ENCODE measurements at regions not wholly inside any gene's neighbourhood (a gene's known extent, or its start where the extent isn't known, plus 50 kb on each side); places are given as distances from the start of the nearest gene placed in this dataset.
"Not testable (repeated sequence)": the region's sequence is repeated elsewhere in the genome, so short reads cannot be mapped to it uniquely, and the experiment has no call there.

DNA sequence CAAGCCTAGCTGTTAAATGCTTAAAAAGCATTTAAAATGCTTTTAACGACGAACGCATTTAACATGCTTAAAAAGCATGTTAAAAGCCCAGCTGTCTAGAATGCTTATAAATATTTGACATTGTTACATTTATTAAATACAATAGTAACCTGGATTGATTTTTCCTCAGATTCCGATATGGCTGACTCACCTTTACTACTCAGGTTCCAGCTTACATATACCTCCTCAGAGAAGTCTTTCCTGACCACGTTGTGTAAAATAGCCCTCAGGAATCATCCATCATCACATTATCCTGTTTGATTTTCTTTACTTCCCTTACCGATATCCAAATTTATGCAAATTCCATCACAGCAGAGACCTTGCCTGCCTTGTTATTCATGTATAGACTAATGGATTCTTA lies 51.4 kb downstream of the SLC41A2 start:
- H3K27me3 ChIP-seq: no peaks in the 10 kb centered on the region
- H3K36me3 ChIP-seq: no peaks in the 10 kb centered on the region
- 90 to 92% methylated on average over 6 of the region's 6 CpGs for WGBS, 2 donors
- H3K4me3 ChIP-seq: no peak overlapping the region
- DNase-seq (ENCODE audit: low spot score in 2 of 2): no peak
- no peaks in the 10 kb centered on the region for H3K9me3 ChIP-seq
- no peak for TF ChIP-seq POLR2A (IDR thresholded peaks at IDR 0.05)
- no peak for TF ChIP-seq EP300 (IDR thresholded peaks at IDR 0.05)
- TF ChIP-seq, protein P1, sequence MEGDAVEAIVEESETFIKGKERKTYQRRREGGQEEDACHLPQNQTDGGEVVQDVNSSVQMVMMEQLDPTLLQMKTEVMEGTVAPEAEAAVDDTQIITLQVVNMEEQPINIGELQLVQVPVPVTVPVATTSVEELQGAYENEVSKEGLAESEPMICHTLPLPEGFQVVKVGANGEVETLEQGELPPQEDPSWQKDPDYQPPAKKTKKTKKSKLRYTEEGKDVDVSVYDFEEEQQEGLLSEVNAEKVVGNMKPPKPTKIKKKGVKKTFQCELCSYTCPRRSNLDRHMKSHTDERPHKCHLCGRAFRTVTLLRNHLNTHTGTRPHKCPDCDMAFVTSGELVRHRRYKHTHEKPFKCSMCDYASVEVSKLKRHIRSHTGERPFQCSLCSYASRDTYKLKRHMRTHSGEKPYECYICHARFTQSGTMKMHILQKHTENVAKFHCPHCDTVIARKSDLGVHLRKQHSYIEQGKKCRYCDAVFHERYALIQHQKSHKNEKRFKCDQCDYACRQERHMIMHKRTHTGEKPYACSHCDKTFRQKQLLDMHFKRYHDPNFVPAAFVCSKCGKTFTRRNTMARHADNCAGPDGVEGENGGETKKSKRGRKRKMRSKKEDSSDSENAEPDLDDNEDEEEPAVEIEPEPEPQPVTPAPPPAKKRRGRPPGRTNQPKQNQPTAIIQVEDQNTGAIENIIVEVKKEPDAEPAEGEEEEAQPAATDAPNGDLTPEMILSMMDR (IDR thresholded peaks at IDR 0.05): no peak
- H3K27ac ChIP-seq: no peak overlapping the region
- peaks cover 0 to 19% (median 0%) of the 10 kb centered on the region in 4 donors for H3K4me1 ChIP-seq

DNA sequence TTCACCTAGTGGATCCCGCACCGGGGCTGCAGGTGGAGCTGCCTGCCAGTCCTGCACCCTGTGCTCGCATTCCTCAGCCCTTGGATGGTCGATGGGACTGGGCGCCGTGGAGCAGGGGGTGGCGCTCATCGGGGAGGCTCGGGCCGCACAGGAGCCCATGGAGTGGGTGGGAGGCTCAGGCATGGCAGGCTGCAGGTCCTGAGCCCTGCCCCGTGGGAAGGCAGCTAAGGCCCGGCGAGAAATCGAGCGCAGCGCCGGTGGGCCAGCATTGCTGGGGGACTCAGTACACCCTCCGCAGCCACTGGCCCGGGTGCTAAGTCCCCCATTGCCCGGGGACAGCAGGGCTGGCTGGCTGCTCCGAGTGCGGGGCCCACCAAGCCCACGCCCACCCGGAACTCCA lies 52.6 kb downstream of the SLC41A2 start:
- WGBS, 2 donors: 96% methylated on average over 17 to 22 of the region's 24 CpGs
- H3K9me3 ChIP-seq; H3K27me3 ChIP-seq; H3K27ac ChIP-seq; DNase-seq (ENCODE audit: low spot score in 2 of 2); H3K4me3 ChIP-seq; H3K36me3 ChIP-seq: not testable (repeated sequence)
- peaks cover 0 to 19% (median 0%) of the 10 kb centered on the region in 4 donors for H3K4me1 ChIP-seq

DNA sequence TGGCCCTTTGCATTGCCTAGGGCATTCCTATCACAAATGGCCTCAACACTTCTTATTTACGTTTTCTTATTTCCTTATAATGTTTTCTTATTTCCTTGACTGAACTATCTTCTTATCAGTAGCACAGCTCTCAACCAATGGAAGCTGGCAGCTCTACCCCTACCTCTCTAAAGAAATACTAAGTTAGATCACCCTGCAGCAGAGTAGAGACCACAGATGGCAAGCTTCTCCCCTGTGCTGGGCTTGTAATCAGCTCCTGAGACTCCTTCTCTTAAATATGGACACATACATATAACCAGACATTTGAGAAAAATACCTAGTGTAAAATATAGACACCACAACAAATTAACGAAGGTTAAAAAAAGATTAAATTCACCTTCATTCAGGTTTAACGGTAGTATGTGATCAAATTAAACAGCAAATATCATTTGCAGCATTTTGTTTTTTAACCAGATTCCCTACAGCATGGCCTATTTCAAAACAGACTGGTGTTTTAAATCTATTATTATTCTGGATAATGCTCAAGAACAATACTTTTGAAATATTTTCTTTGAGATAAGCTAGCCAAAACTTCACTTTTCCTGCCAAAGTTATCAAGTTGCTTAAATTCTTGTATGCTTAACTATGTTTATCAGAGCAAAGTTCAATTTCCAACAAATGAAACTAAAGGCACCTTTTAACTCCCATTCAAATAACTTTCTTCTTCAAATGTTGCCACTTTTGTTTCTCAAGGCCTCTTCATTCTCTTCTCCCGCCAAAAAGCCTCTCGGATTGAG lies 54.3 kb downstream of the SLC41A2 start:
- H3K4me3 ChIP-seq: no peak overlapping the region
- H3K27me3 ChIP-seq: no peaks in the 10 kb centered on the region
- H3K4me1 ChIP-seq: peaks cover 0 to 12% (median 0%) of the 10 kb centered on the region in 4 donors
- peak overlapping the region in 1 of 4 donors; percentile 26 for H3K27ac ChIP-seq
- TF ChIP-seq EP300 (IDR thresholded peaks at IDR 0.05) (no peak), POLR2A (IDR thresholded peaks at IDR 0.05) (no peak)
- TF ChIP-seq, protein P1 (IDR thresholded peaks at IDR 0.05): no peak
- WGBS, 2 donors: 68 to 75% methylated on average over 5 of the region's 5 CpGs
- H3K9me3 ChIP-seq: peaks cover 0 to 10% (median 0%) of the 10 kb centered on the region in 4 donors
- no peaks in the 10 kb centered on the region for H3K36me3 ChIP-seq
- no peak for DNase-seq (ENCODE audit: low spot score in 2 of 2)

DNA sequence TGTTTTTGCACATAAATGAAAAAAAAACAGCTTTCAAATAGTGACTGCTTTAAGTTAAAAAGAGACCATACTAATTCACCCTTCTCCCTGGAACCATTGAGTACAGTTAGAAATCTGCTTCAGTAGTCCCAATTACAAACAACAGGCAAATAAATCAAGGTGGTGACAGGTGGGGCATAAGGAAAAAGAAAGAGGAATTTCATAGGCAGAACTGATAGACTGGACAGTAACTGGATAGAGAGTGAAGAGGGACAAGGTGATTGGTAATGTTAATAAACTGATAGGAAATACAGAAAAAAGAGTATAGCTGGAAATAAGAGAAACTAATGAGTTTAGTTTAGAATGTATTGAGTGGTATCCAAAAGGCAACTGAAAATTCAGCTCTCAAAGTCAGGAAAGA lies 56.0 kb downstream of the SLC41A2 start:
- Histone ChIP-seq H3K27me3 (no peaks in the 10 kb centered on the region), H3K36me3 (no peaks in the 10 kb centered on the region), H3K27ac (no peak overlapping the region), H3K4me3 (no peak overlapping the region), H3K9me3 (peaks cover 0 to 13% (median 0%) of the 10 kb centered on the region in 4 donors), H3K4me1 (peaks cover 0 to 12% (median 0%) of the 10 kb centered on the region in 4 donors)
- no peak for DNase-seq (ENCODE audit: low spot score in 2 of 2)
- TF ChIP-seq POLR2A (IDR thresholded peaks at IDR 0.05): no peak
- no peak for TF ChIP-seq EP300 (IDR thresholded peaks at IDR 0.05)
- TF ChIP-seq, protein P1 (IDR thresholded peaks at IDR 0.05): no peak

DNA sequence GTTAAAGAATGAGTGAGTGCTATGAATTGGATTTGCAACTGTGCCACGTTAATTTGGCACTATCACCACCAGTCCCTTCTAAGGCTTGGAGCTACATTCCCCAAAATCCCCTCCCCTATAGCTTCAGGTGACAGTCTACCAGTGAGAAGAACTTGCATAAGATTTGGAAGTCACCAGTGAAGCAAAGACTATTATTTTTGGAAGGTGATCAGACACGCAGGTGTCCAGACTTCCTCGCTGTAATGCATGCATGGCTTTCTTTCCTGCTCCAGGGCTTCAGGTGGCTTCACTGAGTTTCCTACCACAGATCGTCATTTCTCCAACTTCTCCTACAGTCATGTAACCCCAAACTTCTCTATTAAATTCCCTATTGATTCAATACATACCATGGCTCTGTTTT lies 61.4 kb downstream of the SLC41A2 start:
- Histone ChIP-seq H3K27ac (no peak overlapping the region), H3K4me1 (no peaks in the 10 kb centered on the region), H3K9me3 (peaks cover 0 to 13% (median 0%) of the 10 kb centered on the region in 4 donors), H3K36me3 (no peaks in the 10 kb centered on the region), H3K27me3 (no peaks in the 10 kb centered on the region), H3K4me3 (no peak overlapping the region)
- no peak for DNase-seq (ENCODE audit: low spot score in 2 of 2)
- WGBS, 2 donors: 86 to 89% methylated on average over 4 of the region's 4 CpGs
- TF ChIP-seq, protein P1 (IDR thresholded peaks at IDR 0.05): no peak
- TF ChIP-seq EP300 (IDR thresholded peaks at IDR 0.05) (no peak), POLR2A (IDR thresholded peaks at IDR 0.05) (no peak)

Measured in tibial nerve (tissue), 4 donors.